ENCODE measurements at regions not wholly inside any gene's neighbourhood (a gene's known extent, or its start where the extent isn't known, plus 50 kb on each side); places are given as distances from the start of the nearest gene placed in this dataset.

DNA sequence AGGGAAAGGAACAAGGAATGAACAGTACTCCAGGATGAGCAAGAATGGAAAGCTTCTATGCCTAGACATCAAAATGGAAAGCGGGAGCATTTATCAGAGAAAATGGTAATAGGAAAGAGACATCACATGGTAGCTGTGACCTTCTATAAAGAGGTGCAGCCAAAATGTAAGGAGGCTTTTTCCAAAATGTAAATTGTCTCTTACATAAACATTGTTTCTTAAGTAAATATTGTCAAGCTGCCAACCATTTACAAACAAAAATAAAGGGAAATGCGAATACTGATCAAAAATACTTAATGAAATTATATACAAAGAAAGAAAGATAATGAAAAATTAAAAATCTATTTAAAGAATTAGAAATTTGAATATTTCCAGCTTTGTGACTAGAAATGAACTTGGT lies 55.0 kb upstream of the RASGEF1B start:
- H3K9me3 ChIP-seq (ENCODE audit: control insufficient read depth in 1 of 2, low read length in 2 of 2), result peaks cover 11% of the 10 kb centered on the region in 2 donors
- peaks cover 11 to 21% of the 10 kb centered on the region in 2 donors for H3K4me1 ChIP-seq (ENCODE audit: control insufficient read depth in 1 of 2, insufficient read depth in 2 of 2, low read length in 2 of 2)
- no peak overlapping the region for H3K9ac ChIP-seq (ENCODE audit: low read depth in 1 of 2, low read length in 2 of 2)
- H3K4me3 ChIP-seq (ENCODE audit: low read depth in 1 of 2, low read length in 2 of 2), result no peak overlapping the region
- H3K27ac ChIP-seq (ENCODE audit: low read depth, low read length), result no peak overlapping the region
- H3K27me3 ChIP-seq (ENCODE audit: control insufficient read depth in 1 of 2, insufficient read depth in 2 of 2, low read length in 2 of 2), result no peaks in the 10 kb centered on the region
- H3K36me3 ChIP-seq (ENCODE audit: control insufficient read depth in 1 of 2, insufficient read depth in 2 of 2, low read length in 2 of 2), result no peaks in the 10 kb centered on the region

DNA sequence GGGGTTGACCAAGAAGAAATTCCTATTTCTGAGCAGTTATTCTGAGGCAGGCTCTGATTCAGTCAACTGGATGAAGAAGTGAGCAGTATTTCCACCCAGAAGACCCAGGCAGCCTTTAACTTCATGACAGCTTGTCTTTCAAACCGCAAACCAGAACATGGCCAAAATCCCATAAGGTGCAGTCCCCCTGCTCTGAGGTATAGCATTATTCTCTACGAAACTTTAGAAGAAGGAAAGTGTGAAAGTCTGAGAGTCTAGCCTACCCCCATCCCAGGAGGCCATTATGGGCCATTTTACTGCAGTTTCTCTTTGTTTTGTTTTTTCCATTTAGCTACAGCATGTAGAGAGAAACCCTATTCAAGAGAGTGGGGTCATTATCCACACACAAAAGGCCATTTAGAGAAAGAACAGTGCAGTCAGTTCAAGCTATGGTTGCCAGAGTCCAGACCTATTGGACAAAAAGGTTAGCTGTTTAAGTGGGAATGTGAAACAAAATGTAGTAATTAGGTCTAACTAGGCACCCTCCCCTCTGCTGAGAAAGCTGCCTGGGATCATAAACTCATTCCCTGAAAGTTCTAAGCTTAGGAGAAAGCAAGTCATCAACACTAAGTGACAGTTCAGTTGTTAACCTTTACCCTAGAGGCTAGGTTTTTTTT lies 52.1 kb upstream of the RASGEF1B start:
- Histone ChIP-seq H3K36me3 (ENCODE audit: control insufficient read depth in 1 of 2, insufficient read depth in 2 of 2, low read length in 2 of 2) (no peaks in the 10 kb centered on the region), H3K4me3 (ENCODE audit: low read depth in 1 of 2, low read length in 2 of 2) (no peak overlapping the region), H3K27me3 (ENCODE audit: control insufficient read depth in 1 of 2, insufficient read depth in 2 of 2, low read length in 2 of 2) (no peaks in the 10 kb centered on the region), H3K4me1 (ENCODE audit: control insufficient read depth in 1 of 2, insufficient read depth in 2 of 2, low read length in 2 of 2) (peaks cover 11 to 27% of the 10 kb centered on the region in 2 donors), H3K27ac (ENCODE audit: low read depth, low read length) (no peak overlapping the region), H3K9me3 (ENCODE audit: control insufficient read depth in 1 of 2, low read length in 2 of 2) (peaks cover 11% of the 10 kb centered on the region in 2 donors), H3K9ac (ENCODE audit: low read depth in 1 of 2, low read length in 2 of 2) (no peak overlapping the region)

DNA sequence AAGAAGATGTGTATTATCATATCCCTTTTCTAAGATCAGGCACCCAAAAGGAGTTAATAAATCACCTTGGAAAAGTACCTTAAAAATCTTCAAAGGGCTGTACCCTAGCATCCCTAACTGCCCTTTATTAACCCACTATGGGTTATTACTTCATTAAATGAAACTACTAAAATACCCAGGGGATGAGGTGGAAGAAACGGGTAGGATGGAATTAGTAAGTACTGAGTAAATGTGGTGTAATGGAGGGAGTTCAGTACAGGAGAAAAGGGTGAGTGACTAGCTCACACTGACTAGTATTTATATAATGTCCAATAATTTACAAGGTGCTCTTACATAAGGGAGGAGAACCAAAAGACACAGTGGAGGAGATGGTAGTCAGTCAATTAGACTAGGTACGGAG lies 51.0 kb upstream of the RASGEF1B start:
- Histone ChIP-seq H3K4me3 (ENCODE audit: low read depth in 1 of 2, low read length in 2 of 2) (no peak overlapping the region), H3K4me1 (ENCODE audit: control insufficient read depth in 1 of 2, insufficient read depth in 2 of 2, low read length in 2 of 2) (peaks cover 11 to 27% of the 10 kb centered on the region in 2 donors), H3K27me3 (ENCODE audit: control insufficient read depth in 1 of 2, insufficient read depth in 2 of 2, low read length in 2 of 2) (no peaks in the 10 kb centered on the region), H3K27ac (ENCODE audit: low read depth, low read length) (no peak overlapping the region), H3K9me3 (ENCODE audit: control insufficient read depth in 1 of 2, low read length in 2 of 2) (peaks cover 4 to 5% of the 10 kb centered on the region in 2 donors), H3K36me3 (ENCODE audit: control insufficient read depth in 1 of 2, insufficient read depth in 2 of 2, low read length in 2 of 2) (no peaks in the 10 kb centered on the region), H3K9ac (ENCODE audit: low read depth in 1 of 2, low read length in 2 of 2) (no peak overlapping the region)

DNA sequence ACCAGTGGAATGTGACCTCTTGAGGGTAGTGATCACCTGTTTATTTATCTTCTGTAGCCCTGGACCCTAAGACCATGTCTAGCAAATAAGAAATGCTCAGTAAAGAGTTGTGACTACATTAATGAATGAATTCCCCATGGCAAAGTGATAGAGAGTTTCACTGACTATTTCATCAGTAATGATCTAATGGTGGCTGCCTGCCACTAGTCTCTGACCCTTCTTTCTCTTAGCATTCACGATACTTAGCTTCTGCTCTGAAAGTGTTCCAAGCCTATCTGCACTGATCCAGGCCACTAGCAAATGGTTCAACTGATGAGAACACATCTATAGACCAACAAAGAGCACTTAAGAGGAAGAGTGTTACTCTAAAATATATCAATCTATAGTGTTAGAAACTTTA lies 50.0 kb upstream of the RASGEF1B start:
- Histone ChIP-seq H3K4me1 (ENCODE audit: control insufficient read depth in 1 of 2, insufficient read depth in 2 of 2, low read length in 2 of 2) (peaks cover 11 to 27% of the 10 kb centered on the region in 2 donors), H3K9ac (ENCODE audit: low read depth in 1 of 2, low read length in 2 of 2) (no peak overlapping the region), H3K4me3 (ENCODE audit: low read depth in 1 of 2, low read length in 2 of 2) (no peak overlapping the region), H3K27ac (ENCODE audit: low read depth, low read length) (no peak overlapping the region), H3K9me3 (ENCODE audit: control insufficient read depth in 1 of 2, low read length in 2 of 2) (no peaks in the 10 kb centered on the region), H3K27me3 (ENCODE audit: control insufficient read depth in 1 of 2, insufficient read depth in 2 of 2, low read length in 2 of 2) (no peaks in the 10 kb centered on the region), H3K36me3 (ENCODE audit: control insufficient read depth in 1 of 2, insufficient read depth in 2 of 2, low read length in 2 of 2) (no peaks in the 10 kb centered on the region)

All from duodenal mucosa (tissue), 2 donors.